ENCODE measurements at regions not wholly inside any gene's neighbourhood (a gene's known extent, or its start where the extent isn't known, plus 50 kb on each side); places are given as distances from the start of the nearest gene placed in this dataset.

DNA sequence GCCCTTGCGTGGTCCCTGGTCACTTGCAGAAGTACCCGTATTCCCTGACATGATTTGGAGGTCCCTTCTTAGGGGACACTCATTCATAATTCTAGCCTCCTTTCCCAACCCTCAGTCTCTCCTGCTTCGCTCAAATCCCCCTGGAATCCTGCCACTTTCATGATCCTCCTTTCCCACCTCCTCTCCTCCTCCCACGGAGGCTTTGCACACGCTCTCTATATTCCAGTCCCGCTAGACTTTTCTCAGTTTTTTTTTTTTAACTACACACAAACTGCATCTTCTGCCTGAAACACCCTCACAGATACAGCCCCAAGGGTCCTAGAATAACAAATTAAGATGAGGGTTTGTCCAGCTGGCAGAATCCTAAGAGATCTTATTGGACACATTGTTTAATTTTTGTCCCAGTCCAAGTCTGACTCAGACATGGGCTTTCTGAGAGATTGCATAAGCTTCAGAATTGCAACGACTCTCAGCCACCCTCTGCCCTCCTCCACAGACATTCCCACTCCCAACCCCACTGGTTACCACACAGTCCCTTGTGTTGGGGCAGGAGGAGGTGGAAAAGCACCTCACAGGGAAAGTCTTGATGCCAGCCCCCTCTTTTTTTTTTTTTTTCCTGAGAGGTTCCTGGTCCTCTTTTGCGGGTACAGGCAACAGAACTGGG, 739.5 kb upstream of the EEF2KMT start:
- TF ChIP-seq, protein P1, sequence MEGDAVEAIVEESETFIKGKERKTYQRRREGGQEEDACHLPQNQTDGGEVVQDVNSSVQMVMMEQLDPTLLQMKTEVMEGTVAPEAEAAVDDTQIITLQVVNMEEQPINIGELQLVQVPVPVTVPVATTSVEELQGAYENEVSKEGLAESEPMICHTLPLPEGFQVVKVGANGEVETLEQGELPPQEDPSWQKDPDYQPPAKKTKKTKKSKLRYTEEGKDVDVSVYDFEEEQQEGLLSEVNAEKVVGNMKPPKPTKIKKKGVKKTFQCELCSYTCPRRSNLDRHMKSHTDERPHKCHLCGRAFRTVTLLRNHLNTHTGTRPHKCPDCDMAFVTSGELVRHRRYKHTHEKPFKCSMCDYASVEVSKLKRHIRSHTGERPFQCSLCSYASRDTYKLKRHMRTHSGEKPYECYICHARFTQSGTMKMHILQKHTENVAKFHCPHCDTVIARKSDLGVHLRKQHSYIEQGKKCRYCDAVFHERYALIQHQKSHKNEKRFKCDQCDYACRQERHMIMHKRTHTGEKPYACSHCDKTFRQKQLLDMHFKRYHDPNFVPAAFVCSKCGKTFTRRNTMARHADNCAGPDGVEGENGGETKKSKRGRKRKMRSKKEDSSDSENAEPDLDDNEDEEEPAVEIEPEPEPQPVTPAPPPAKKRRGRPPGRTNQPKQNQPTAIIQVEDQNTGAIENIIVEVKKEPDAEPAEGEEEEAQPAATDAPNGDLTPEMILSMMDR (IDR thresholded peaks at IDR 0.05): no peak
- TF ChIP-seq POLR2A (IDR thresholded peaks at IDR 0.05) (no peak), POLR2AphosphoS5 (IDR thresholded peaks at IDR 0.05; ENCODE audit: insufficient read depth in 1 of 2, low read depth in 1 of 2) (no peak)

Measured in vagina (tissue), 2 donors.